ENCODE measurements at regions not wholly inside any gene's neighbourhood (a gene's known extent, or its start where the extent isn't known, plus 50 kb on each side); places are given as distances from the start of the nearest gene placed in this dataset.

- no peak for DNase-seq
Measured at GRCh38 chr12:124726596-124727263, 136.9 kb downstream of the SCARB1 start.

DNA sequence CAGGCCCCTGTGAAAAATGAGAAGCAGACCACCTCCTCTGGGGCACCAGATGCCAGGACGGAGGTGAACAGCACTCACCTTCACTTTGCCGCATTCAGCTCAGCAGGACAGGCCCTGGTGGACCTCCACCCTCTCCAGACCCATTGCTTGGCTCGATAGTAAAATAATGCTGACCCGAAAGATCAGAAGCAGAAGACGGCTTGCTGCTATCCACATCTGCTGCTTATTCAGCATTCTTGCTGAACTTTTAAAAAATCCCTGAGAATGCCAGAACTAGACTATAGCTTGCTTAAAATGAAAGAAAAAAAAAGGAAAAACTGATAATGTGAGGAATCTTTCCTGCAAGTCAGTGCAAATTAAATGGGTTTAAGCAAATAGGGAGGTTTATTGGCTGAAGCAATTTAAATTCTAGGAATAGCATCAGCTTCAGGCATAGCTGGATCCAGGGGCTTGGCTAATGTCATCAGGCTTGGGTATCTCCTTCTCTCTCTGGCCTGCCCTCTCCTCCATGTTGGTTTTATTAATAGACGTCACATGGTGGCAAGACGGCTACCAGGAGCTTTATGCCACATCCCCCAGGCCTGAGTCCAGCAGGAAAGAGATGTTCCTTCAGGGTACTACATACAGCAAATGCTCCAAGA, 137.9 kb downstream of the SCARB1 start:
- DNase-seq: peak; percentile 60

GRCh38 chr12:124725099-124725498, 138.6 kb downstream of the SCARB1 start:
- DNase-seq: no peak

- DNase-seq: no peak
Measured at GRCh38 chr12:124722878-124723277, 140.8 kb downstream of the SCARB1 start.

DNA sequence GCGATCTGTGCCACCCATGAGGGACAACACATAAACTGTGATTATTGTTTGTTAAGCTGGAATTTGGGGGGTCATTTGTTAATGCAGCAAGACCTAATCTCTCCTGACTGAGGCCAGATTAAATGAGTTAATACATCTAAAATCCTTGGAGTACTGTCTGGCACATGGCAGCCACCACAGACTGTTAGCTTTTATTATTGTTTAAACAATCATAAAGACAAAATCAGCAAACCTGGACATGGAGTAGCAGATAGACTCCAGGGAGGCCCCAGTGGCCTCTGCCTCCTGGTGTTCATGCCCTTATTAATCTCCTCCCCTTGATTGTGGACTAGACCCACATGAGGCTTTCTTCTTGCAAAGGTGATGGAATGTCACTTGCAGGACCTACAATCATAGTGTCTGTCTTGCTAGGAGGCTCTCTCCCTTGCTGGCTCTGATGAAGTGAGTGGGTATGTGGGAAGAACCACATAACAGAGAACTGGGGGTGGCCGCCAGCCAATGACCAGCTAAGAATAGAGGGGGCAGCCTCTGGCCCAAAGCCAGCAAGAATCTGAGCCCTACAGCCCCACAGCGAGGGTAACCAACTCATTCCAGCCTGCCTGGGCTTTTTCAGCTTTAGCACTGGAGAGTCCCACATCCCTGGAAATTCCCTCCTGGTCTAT, 142.0 kb downstream of the SCARB1 start:
- DNase-seq: no peak

DNA sequence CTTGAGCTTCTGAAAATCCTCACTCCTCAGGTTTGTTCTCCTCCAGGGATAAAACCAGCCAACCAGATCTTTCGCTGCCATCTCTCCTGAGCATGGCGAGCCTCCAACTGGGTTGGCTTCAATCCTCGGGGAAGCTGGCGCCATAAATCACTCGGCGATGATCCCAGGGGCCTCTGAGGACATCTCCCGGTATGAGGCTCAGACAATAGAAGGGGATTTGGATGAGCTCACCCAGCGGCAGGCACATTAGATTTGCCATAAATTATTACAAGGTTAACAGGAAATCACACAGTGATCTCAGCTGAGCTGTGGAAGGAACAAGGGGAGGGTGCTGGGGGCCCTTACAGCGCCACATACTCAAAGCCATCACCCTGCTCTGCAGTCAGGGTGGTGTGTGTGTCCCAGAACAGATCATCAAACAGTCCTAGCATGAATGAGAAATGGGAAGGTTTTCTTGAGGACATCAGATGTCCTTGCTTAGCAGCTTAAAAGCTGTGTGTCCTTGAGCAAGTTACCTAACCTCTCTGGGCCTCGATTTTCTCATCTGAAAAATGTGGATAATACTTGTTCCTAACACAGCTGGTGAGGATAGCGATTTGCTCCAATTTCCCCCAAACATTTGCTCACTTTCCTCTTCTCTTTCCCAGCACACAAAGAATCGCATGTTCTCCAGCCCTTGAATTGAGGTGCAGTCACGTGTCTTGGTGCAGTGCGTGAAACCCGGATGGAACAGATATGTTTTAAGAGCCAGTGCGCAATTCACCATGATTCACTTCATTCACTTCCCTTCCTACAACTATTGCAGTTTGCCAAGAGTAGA, 142.8 kb downstream of the SCARB1 start:
- DNase-seq: no peak

DNA sequence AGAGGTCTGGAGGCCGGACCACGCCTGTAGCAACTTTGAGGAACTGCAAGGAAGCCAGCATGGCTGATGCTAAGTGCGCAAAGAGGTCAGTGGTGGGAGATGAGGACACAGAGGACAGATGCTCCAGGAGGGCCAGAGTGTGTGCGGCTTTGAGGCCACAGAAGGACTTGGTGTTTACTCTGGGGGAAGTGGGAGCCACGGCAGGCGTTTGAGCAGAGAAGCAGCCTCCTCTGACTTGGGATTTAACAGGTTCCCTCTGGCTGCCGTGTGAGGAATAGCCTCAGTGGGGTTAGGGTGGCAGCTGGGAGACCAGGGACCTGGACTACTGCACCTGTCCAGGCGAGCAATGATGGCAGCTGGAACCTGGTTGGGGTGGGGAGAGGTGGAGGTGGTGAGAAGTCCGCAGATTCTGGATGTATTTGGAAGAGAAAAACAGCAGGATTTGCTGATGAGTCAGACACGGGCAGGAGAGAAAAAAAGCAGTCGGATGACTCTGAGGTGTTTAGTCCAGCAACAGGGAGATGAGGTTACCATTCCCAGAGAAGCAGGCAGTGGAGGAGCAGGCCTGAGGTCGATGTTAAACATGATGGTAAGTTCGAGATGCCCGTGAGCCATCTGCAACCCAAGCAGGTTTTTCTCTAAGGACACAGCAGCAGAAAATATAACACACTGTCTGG, 143.5 kb downstream of the SCARB1 start:
- DNase-seq: no peak

GRCh38 chr12:124719231-124719630, 144.4 kb downstream of the SCARB1 start:
- no peak for DNase-seq

- DNase-seq: no peak
Measured at GRCh38 chr12:124718458-124718857, 145.2 kb downstream of the SCARB1 start.

GRCh38 chr12:124718036-124718435, 145.6 kb downstream of the SCARB1 start:
- DNase-seq: no peak

DNA sequence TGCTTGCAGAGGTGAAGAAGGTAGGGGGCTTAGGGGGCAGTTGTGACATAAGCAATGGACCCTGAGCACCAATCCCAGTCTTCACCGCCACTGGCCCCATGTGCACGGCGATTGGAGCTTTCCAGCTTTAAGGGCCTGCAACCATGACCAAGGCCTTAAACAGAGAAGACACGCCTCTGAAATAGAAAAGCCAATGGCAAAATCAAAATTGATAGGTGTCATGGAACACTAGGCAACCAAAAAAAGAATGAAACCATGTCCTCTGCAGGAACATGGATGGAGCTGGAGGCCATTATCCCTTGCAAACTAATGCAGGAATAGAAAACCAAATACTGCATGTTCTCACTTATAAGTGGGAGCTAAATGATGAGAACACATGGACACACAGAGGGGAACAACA, 146.3 kb downstream of the SCARB1 start:
- no peak for DNase-seq

DNA sequence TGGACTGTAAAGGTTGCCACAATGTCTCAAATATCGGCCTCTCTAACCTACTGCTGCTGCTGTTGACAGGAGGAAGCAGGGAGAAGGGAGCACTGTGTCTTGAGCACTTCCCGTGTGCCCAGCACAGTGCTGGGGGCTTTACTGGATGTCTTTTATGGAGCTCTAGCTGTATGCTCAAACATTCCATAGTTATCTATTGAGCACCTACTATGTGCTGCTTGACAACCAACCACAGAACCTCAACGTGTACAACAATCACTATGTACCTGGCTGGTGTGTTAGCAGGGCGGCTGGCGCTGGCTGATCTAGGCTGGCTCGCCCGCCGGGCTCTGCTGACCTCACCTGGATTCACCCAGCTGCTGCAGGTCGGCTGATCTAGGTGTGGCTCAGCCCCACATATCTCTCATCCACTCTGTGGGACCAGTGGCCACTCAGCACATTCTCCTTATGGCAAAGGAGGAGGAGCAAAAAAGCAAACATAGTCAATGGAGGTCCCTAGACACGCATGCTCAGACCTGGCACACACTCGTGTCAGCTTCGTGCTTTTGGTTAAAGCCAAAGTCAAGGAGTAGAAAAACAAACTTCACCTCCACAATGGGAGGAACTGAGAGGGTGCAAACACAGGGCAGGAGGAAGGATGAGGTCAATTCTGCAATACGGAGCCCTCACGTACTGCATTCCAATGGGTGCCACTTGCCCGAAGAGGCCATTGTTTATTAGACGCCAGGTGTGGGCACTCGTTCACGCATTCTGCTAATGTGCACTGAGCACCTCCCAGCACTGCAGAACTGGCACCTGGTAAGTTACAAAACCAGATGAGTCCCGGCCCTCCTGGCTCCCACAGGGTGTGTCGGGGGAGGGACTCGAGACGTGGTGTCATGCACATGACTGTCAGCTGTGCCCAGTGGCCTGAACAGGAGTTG, 147.2 kb downstream of the SCARB1 start:
- DNase-seq: peak; percentile 34

DNA sequence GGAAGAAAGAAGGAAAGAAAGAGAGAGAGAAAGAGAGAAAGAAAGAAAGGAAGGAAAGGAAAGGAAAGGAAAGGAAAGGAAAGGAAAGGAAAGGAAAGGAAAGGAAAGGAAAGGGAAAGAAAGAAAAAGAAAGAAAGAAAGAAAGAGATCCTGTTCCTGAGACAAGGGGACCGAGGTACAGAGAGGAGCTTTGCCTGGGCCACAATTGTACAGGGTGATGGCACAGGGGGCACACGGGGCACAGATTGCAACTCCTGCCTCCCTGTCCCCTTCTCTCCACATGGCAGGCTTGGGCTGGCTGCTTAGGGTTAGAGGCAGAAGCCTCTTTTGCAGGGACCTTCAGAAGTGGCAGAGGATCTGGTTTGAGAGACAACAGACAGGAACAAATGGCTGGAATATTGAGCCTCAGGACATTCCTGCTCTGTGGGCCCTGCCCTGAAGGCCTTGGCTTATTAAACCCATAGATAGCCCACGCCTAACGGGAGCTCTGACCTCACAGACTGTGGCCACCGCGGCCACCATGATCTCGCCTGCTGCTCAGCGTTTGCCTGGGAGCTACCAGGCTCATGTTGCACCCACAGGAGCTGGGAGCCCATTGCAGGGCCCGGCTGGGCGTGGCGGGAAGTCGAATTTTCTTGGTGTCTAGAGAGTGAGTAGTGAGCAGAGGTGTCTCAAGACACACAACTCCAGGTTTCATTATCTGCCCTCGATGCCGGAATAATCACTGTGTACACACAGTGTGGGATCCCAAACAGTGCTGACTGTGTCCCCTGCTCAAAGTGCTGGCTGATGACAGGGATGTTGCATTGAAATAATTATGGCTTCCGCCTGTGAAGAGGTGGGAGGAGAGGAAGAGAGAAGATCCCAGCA, 147.9 kb upstream of the NCOR2 start:
- DNase-seq: no peak

GRCh38 chr12:124713436-124714082, 146.1 kb upstream of the NCOR2 start:
- peak; percentile 59 for DNase-seq

- no peak for DNase-seq
Measured at GRCh38 chr12:124713041-124713435, 145.6 kb upstream of the NCOR2 start.

GRCh38 chr12:124711344-124711743, 143.9 kb upstream of the NCOR2 start:
- DNase-seq: no peak

DNA sequence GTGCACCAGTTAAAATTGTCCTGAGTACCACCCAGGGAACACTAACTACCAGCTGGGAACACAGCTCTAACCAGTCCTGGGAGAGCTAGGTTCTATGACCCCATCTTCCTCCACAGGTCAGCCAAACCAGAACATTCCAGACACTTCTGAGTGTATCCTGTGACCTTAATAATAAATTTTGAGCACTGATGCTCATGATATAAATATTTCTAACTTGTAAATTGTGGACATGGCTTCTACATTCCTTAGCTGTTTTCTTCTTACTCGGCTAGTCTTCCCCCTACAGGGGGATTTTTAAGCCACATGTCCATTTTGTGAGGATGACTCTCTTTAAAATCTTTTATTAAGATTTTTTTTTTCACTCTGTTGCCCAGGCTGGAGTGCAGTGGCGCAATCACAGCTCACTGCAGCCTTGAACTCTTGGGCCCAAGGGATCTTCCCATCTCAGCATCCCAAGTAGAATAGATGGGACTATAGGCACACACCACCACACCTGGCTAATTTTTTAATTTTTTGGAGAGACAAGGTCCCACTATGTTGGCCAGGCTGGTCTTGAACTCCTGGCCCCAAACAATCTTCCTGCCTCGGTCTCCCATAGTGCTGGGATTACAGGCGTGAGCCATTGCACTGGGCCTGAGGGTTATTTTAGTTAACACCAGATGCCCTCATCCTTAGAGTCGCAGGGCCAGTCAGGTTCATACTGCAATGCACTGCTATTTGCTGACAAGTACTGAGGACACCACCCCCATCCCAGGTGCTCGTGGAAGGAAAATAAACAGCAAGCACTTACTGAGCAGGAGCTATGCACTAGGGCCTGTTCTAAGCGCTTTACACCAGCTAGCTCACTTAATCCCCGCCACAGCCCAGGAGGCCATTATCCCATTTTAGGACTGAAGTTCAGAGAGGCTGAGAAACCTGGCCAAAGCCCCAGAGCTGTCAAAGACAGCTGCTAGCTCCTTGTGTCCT, 142.6 kb upstream of the NCOR2 start:
- DNase-seq: peak; percentile 55

DNA sequence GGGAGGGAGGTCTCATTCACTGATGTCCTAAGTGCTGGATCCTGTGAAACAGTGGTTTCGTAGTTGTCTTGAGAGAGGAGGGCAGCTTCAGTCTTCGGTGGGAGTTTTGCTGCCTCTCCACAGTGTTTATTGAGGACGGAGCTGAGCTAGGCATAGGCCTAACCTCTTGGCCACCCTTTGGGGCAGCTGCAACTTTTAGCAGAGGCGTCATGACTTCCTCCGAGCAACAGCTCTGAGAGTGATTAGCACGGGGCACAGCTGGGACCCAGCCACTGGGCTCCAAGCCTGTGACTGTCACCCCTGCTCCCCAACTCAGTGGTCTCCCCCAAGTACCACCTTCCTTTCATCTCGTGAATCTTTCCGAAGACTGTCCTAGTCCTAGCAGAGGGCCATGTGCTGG, 139.9 kb upstream of the NCOR2 start:
- no peak for DNase-seq

GRCh38 chr12:124706363-124706762, 139.0 kb upstream of the NCOR2 start:
- no peak for DNase-seq

All from RPMI8226 (cell line).